ENCODE measurements at regions not wholly inside any gene's neighbourhood (a gene's known extent, or its start where the extent isn't known, plus 50 kb on each side); places are given as distances from the start of the nearest gene placed in this dataset.

- no peak for DNase-seq
Measured at GRCh38 chr10:131588704-131589220, 277.2 kb upstream of the TCERG1L start.

- DNase-seq: no peak
Measured at GRCh38 chr10:131590567-131590966, 279.0 kb upstream of the TCERG1L start.

GRCh38 chr10:131591936-131592335 lies 280.4 kb upstream of the TCERG1L start:
- DNase-seq: no peak

- DNase-seq: no peak
Measured at GRCh38 chr10:131609176-131609575, 291.6 kb upstream of the PPP2R2D start.

- DNase-seq: no peak
Measured at GRCh38 chr10:131615150-131615549, 285.7 kb upstream of the PPP2R2D start.

GRCh38 chr10:131616040-131616439 lies 284.8 kb upstream of the PPP2R2D start:
- no peak for DNase-seq

GRCh38 chr10:131617113-131617858 lies 283.5 kb upstream of the PPP2R2D start:
- DNase-seq: no peak

GRCh38 chr10:131618587-131619267 lies 282.1 kb upstream of the PPP2R2D start:
- DNase-seq: no peak

- no peak for DNase-seq
Measured at GRCh38 chr10:131620314-131620713, 280.5 kb upstream of the PPP2R2D start.

GRCh38 chr10:131620904-131621303 lies 279.9 kb upstream of the PPP2R2D start:
- DNase-seq: no peak

- no peak for DNase-seq
Measured at GRCh38 chr10:131621784-131622624, 278.8 kb upstream of the PPP2R2D start.

GRCh38 chr10:131625041-131625440 lies 275.8 kb upstream of the PPP2R2D start:
- no peak for DNase-seq

- no peak for DNase-seq
Measured at GRCh38 chr10:131626274-131626673, 274.5 kb upstream of the PPP2R2D start.

- no peak for DNase-seq
Measured at GRCh38 chr10:131629026-131629770, 271.6 kb upstream of the PPP2R2D start.

GRCh38 chr10:131630772-131631258 lies 270.0 kb upstream of the PPP2R2D start:
- DNase-seq: no peak

GRCh38 chr10:131631619-131632018 lies 269.2 kb upstream of the PPP2R2D start:
- no peak for DNase-seq

GRCh38 chr10:131635564-131636015 lies 265.2 kb upstream of the PPP2R2D start:
- no peak for DNase-seq

GRCh38 chr10:131636116-131636515 lies 264.7 kb upstream of the PPP2R2D start:
- no peak for DNase-seq

GRCh38 chr10:131636841-131637724 lies 263.7 kb upstream of the PPP2R2D start:
- DNase-seq: no peak

GRCh38 chr10:131638049-131638879 lies 262.5 kb upstream of the PPP2R2D start:
- DNase-seq: no peak
